HL-60 (cell line): ENCODE measurements at regions not wholly inside any gene's neighbourhood (a gene's known extent, or its start where the extent isn't known, plus 50 kb on each side); places are given as distances from the start of the nearest gene placed in this dataset.

Source experiments
- DNase-seq, 2 experiments: peaks; one replicate each; pipeline ENCODE4 v3.0.0-alpha.2; 2010 to 2020; ENCODE audit warnings: low read depth in 1 of 2, low spot score in 1 of 2
- H3K27ac ChIP-seq: fragments of 250-450 bp; sonication (Bioruptor Pico); replicated peaks from 2 replicates; pipeline ENCODE4 v1.5.1; 2020; ENCODE audit warnings: mild to moderate bottlenecking, moderate library complexity
- H3K27me3 ChIP-seq: fragments of 250-450 bp; sonication (Bioruptor Pico); 2 replicates; pipeline ENCODE4 v1.5.1; 2021; ENCODE audit warnings: mild to moderate bottlenecking, moderate library complexity; ENCODE audit not compliant: insufficient read depth, poor library complexity, severe bottlenecking
- H3K4me3 ChIP-seq: replicated peaks from 2 replicates; pipeline ENCODE4 v1.5.1; 2011; ENCODE audit warnings: mild to moderate bottlenecking, control low read depth, low read length; ENCODE audit not compliant: insufficient read depth
- GABPA ChIP-seq: IDR thresholded peaks from 2 replicates; pipeline ENCODE4 v1.6.1; 2012; ENCODE audit warnings: low read depth
- POLR2AphosphoS5 ChIP-seq: IDR thresholded peaks from 2 replicates; pipeline ENCODE4 v1.6.1; 2012; ENCODE audit warnings: low read depth
- SPI1 ChIP-seq: IDR thresholded peaks from 2 replicates; pipeline ENCODE4 v1.6.1; 2012; ENCODE audit warnings: low read depth, mild to moderate bottlenecking, borderline replicate concordance
- TF ChIP-seq, protein P1 (sequence below): IDR thresholded peaks from one replicate; pipeline ENCODE4 v1.5.1; 2011; ENCODE audit warnings: low read length, control low read depth, inconsistent platforms; ENCODE audit not compliant: insufficient read depth
- TF ChIP-seq, protein P2 (sequence below): IDR thresholded peaks from 2 replicates; pipeline ENCODE4 v1.6.1; 2012; ENCODE audit warnings: low read depth; ENCODE audit not compliant: insufficient replicate concordance

DNA sequence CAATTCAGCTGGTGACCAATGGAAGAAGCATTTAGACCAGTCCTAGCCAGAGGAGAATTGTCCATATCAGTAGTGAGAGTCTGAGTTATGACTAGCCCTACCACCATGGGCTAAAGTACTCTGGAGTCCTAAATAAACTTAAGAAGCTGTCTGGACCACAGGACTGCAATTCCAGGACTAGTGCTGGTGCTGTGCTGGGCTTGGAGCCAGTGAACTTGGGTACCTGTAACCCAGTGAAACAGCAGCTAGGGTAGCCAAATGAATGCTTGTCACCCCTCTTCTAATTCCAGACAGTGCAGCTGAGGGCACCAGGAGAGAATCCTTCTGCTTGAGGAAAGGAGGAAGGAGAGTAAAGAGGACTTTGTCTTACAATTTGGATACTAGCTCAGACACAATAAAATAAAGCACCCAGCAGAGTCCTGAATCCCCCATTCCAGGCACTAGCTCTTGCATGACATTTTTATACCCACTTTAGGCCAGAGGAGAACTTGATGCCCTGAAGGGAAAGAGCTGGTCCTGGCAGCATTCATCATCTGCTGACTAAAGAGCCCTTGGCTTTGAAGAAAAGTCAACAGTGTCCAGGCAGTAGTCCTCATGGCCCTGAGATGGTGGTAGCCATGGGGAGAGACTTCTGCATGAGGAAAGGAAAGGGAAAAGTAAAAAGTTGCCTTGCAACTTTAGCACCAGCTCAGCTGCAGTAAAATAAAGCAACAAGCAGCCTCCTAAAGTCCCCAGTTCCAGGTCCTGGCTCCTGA lies 2675.7 kb downstream of the PCDH7 start:
- TF ChIP-seq POLR2AphosphoS5, result no peak
- TF ChIP-seq, protein P1, sequence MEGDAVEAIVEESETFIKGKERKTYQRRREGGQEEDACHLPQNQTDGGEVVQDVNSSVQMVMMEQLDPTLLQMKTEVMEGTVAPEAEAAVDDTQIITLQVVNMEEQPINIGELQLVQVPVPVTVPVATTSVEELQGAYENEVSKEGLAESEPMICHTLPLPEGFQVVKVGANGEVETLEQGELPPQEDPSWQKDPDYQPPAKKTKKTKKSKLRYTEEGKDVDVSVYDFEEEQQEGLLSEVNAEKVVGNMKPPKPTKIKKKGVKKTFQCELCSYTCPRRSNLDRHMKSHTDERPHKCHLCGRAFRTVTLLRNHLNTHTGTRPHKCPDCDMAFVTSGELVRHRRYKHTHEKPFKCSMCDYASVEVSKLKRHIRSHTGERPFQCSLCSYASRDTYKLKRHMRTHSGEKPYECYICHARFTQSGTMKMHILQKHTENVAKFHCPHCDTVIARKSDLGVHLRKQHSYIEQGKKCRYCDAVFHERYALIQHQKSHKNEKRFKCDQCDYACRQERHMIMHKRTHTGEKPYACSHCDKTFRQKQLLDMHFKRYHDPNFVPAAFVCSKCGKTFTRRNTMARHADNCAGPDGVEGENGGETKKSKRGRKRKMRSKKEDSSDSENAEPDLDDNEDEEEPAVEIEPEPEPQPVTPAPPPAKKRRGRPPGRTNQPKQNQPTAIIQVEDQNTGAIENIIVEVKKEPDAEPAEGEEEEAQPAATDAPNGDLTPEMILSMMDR, result no peak
- TF ChIP-seq GABPA, result no peak
- TF ChIP-seq, protein P2, sequence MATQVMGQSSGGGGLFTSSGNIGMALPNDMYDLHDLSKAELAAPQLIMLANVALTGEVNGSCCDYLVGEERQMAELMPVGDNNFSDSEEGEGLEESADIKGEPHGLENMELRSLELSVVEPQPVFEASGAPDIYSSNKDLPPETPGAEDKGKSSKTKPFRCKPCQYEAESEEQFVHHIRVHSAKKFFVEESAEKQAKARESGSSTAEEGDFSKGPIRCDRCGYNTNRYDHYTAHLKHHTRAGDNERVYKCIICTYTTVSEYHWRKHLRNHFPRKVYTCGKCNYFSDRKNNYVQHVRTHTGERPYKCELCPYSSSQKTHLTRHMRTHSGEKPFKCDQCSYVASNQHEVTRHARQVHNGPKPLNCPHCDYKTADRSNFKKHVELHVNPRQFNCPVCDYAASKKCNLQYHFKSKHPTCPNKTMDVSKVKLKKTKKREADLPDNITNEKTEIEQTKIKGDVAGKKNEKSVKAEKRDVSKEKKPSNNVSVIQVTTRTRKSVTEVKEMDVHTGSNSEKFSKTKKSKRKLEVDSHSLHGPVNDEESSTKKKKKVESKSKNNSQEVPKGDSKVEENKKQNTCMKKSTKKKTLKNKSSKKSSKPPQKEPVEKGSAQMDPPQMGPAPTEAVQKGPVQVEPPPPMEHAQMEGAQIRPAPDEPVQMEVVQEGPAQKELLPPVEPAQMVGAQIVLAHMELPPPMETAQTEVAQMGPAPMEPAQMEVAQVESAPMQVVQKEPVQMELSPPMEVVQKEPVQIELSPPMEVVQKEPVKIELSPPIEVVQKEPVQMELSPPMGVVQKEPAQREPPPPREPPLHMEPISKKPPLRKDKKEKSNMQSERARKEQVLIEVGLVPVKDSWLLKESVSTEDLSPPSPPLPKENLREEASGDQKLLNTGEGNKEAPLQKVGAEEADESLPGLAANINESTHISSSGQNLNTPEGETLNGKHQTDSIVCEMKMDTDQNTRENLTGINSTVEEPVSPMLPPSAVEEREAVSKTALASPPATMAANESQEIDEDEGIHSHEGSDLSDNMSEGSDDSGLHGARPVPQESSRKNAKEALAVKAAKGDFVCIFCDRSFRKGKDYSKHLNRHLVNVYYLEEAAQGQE, result no peak
- no peak for TF ChIP-seq SPI1
- Histone ChIP-seq H3K27ac (no peak overlapping the region), H3K4me3 (no peak overlapping the region), H3K27me3 (no peaks in the 10 kb centered on the region)
- DNase-seq, result no peak

DNA sequence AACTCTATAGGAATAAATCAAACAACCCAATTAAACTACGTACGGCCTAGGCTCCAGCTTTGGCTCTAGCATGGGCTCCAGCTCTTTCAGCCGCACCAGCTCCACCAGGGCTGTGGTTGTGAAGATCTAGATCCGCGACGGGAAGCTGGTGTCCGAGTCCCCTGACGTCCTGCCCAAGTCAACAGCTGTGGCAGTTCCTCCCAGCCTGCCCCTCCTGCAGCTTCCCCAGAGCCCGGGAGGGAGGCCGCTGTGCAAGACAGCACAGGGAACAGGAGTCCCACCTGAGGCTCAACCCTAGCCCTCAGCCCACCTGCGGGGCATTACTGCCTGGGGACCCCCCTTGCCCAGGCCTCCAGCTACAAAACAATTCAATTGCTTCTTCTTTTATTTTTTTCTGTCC lies 2680.3 kb downstream of the PCDH7 start:
- TF ChIP-seq POLR2AphosphoS5, result no peak
- TF ChIP-seq, protein P2, result no peak
- TF ChIP-seq, protein P1, result no peak
- TF ChIP-seq SPI1, result no peak
- no peak for TF ChIP-seq GABPA
- H3K27me3 ChIP-seq, result no peaks in the 10 kb centered on the region
- H3K4me3 ChIP-seq, result no peak overlapping the region
- no peak overlapping the region for H3K27ac ChIP-seq
- no peak for DNase-seq

DNA sequence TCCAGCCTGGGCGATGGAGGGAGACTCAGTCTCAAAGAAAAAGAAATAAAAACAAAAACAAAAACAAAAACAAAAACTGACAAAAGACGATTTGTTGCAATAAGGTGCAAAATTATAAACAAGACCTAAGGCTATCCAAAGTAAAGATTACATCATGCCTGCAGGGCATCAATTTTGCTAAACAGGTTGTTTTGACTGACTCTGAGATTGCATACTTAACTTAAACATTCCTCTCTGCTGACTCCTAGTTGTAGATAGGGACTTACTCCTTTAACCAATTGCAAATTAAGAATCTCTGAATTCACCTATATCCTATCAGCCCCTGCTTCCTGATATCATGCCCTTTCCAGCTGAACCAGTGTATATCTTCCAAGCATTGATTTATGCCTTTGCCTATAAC lies 2687.3 kb downstream of the PCDH7 start:
- no peak overlapping the region for H3K4me3 ChIP-seq
- no peak overlapping the region for H3K27ac ChIP-seq
- TF ChIP-seq GABPA, result no peak
- TF ChIP-seq, protein P1, result no peak
- TF ChIP-seq, protein P2, result no peak
- TF ChIP-seq SPI1, result no peak
- no peak for TF ChIP-seq POLR2AphosphoS5
- H3K27me3 ChIP-seq, result no peaks in the 10 kb centered on the region
- no peak for DNase-seq
